HG03378 (cell line): ENCODE measurements at regions not wholly inside any gene's neighbourhood (a gene's known extent, or its start where the extent isn't known, plus 50 kb on each side); places are given as distances from the start of the nearest gene placed in this dataset.
"Not testable (repeated sequence)": the region's sequence is repeated elsewhere in the genome, so short reads cannot be mapped to it uniquely, and the experiment has no call there.

Experiments
- ATAC-seq: cut with Tn5 transposase; IDR thresholded peaks from one replicate; pipeline ENCODE4 v1.9.1; 2021; ENCODE audit warnings: mild to moderate bottlenecking, moderate library complexity; ENCODE audit not compliant: unreplicated experiment

GRCh38 chr13:56332671-56333070 is 808.0 kb upstream of the PRR20A start:
- no peak for ATAC-seq

- no peak for ATAC-seq
Measured at GRCh38 chr13:56335775-56336174, 804.9 kb upstream of the PRR20A start.

GRCh38 chr13:56338421-56338820 is 802.3 kb upstream of the PRR20A start:
- no peak for ATAC-seq

- no peak for ATAC-seq
Measured at GRCh38 chr13:56347014-56347413, 793.7 kb upstream of the PRR20A start.

- no peak for ATAC-seq
Measured at GRCh38 chr13:56349866-56350265, 790.9 kb upstream of the PRR20A start.

GRCh38 chr13:56351041-56351440 is 789.7 kb upstream of the PRR20A start:
- ATAC-seq, result no peak

- no peak for ATAC-seq
Measured at GRCh38 chr13:56352361-56352760, 788.4 kb upstream of the PRR20A start.

GRCh38 chr13:56352901-56353300 is 787.8 kb upstream of the PRR20A start:
- no peak for ATAC-seq

- ATAC-seq, result no peak
Measured at GRCh38 chr13:56356690-56357089, 784.0 kb upstream of the PRR20A start.

GRCh38 chr13:56378566-56378965 is 762.2 kb upstream of the PRR20A start:
- ATAC-seq, result no peak

GRCh38 chr13:56393549-56393948 is 747.2 kb upstream of the PRR20A start:
- no peak for ATAC-seq

GRCh38 chr13:56396318-56396717 is 744.4 kb upstream of the PRR20A start:
- no peak for ATAC-seq

GRCh38 chr13:56400774-56401173 is 739.9 kb upstream of the PRR20A start:
- no peak for ATAC-seq

GRCh38 chr13:56412856-56413255 is 727.9 kb upstream of the PRR20A start:
- no peak for ATAC-seq

- no peak for ATAC-seq
Measured at GRCh38 chr13:56424246-56424645, 716.5 kb upstream of the PRR20A start.

- no peak for ATAC-seq
Measured at GRCh38 chr13:56457535-56458190, 683.1 kb upstream of the PRR20A start.

- ATAC-seq, result no peak
Measured at GRCh38 chr13:56459286-56459685, 681.4 kb upstream of the PRR20A start.

GRCh38 chr13:56501750-56502149 is 639.0 kb upstream of the PRR20A start:
- no peak for ATAC-seq

GRCh38 chr13:56510836-56511235 is 629.9 kb upstream of the PRR20A start:
- ATAC-seq, result no peak

- ATAC-seq, result not testable (repeated sequence)
Measured at GRCh38 chr13:56512336-56512735, 628.4 kb upstream of the PRR20A start.

- no peak for ATAC-seq
Measured at GRCh38 chr13:56515441-56515840, 625.3 kb upstream of the PRR20A start.

- no peak for ATAC-seq
Measured at GRCh38 chr13:56528040-56528790, 612.5 kb upstream of the PRR20A start.

GRCh38 chr13:56530096-56530495 is 610.6 kb upstream of the PRR20A start:
- ATAC-seq, result no peak
